Activated CD8-positive, alpha-beta T cell treated with anti-CD3 and anti-CD28 coated beads, Interleukin-2, amount 10 ng/mL, durations not matched to agents 7 days and 5 days (primary cell): ENCODE measurements at regions not wholly inside any gene's neighbourhood (a gene's known extent, or its start where the extent isn't known, plus 50 kb on each side); places are given as distances from the start of the nearest gene placed in this dataset.

Source experiments
- ATAC-seq: fragments of 150-1000 bp; cut with Tn5 transposase; one replicate; pipeline ENCODE4 v1.10.0; 2021; ENCODE audit warnings: moderate library complexity
- CTCF ChIA-PET: fragments of 350-600 bp; sonication (Branson Sonifier 250); formaldehyde crosslinking; loops from one replicate; lab custom pipeline; 2021; ENCODE audit warnings: antibody characterized with exemption; lab: Charles Lee
- POLR2A ChIA-PET: fragments of 350-600 bp; sonication (Branson Sonifier 250); formaldehyde crosslinking; loops from one replicate; lab custom pipeline; 2021; ENCODE audit warnings: antibody characterized with exemption; lab: Charles Lee
- DNase-seq: peaks from one replicate; pipeline ENCODE4 v3.0.0-alpha.2; 2020
- H3K27ac Mint-ChIP-seq: one replicate; pipeline ENCODE4 v1.8.0; 2021; ENCODE audit warnings: mild to moderate bottlenecking, mixed read lengths
- H3K27me3 Mint-ChIP-seq: one replicate; pipeline ENCODE4 v1.8.0; 2021; ENCODE audit warnings: low read depth, mixed read lengths
- H3K36me3 Mint-ChIP-seq: one replicate; pipeline ENCODE4 v1.8.0; 2021; ENCODE audit warnings: low read depth, mixed read lengths
- H3K4me1 Mint-ChIP-seq: one replicate; pipeline ENCODE4 v1.8.0; 2021; ENCODE audit warnings: low read depth, mixed read lengths
- H3K4me3 Mint-ChIP-seq: one replicate; pipeline ENCODE4 v1.8.0; 2021; ENCODE audit warnings: mild to moderate bottlenecking, mixed read lengths
- H3K9me3 Mint-ChIP-seq: one replicate; pipeline ENCODE4 v1.8.0; 2022; ENCODE audit warnings: mixed read lengths; ENCODE audit not compliant: insufficient read depth

DNA sequence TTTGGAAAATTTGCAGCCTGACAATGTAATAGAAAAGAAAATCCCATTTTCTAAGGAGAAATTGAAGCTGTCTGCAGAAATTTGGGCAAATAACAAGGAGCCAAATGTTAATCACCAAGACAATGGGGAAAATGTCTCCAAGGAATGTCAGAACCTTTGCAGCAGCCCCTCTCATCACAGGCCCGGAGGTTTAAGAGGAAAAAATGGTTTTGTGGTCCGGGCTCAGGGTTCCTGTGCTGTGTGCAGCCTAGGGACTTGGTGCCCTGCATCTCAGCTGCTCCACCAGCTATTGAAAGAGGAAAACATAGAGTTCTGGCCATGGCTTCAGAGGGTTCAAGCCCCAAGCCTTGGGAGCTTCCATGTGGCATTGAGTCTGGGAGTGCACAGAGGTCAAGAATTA is 298.9 kb downstream of the ATXN7L3B start:
- DNase-seq (no peak), ATAC-seq (no peak)
- ChIA-PET CTCF (no interaction called here), POLR2A (no interaction called here)
- H3K36me3 Mint-ChIP-seq, result no peaks in the 10 kb centered on the region
- H3K27ac Mint-ChIP-seq, result no peak overlapping the region
- H3K4me3 Mint-ChIP-seq, result no peak overlapping the region
- no peaks in the 10 kb centered on the region for H3K9me3 Mint-ChIP-seq
- H3K27me3 Mint-ChIP-seq, result no peaks in the 10 kb centered on the region
- H3K4me1 Mint-ChIP-seq, result no peaks in the 10 kb centered on the region

DNA sequence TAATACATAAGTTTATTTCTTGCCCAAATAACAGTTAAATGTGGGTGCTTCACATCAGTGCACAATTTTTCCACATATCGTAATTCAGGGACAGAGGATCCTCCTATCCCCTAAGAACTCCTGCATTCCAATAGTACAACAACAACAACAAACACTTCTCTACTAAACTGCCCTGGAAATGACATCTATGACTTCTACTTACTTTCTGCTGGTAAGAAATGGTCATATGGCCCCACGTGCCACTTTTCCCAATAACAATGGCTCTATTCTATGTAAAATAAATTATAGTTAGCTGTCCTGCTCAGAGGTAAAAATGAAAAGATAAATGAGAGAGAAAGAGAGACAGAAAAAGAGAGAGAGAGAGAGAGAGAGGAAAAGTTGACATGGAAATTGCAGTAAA is 308.5 kb downstream of the ATXN7L3B start:
- Mint-ChIP-seq H3K36me3 (no peaks in the 10 kb centered on the region), H3K4me3 (no peak overlapping the region), H3K9me3 (no peaks in the 10 kb centered on the region), H3K27me3 (no peaks in the 10 kb centered on the region), H3K27ac (no peak overlapping the region), H3K4me1 (no peaks in the 10 kb centered on the region)
- ChIA-PET CTCF (no interaction called here), POLR2A (no interaction called here)
- no peak for ATAC-seq
- DNase-seq, result no peak

DNA sequence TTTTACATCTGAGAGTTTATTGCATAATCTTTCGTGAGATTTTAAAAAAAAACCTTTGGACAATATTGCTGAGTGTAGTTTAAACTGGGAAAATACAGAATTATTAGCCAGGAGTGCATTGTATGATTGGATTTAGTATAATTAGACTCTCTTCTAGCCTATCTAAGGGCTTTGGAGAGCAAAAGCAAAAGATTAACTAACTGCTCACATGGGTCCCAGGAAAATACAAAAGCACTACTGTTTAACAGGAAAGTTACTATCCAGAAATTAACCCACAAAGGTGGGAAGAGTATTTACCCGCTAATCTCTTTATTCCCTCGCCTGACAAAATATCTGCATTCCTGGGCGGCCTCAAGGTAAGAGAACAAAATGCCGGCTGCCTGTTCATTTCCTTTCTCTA is 309.5 kb downstream of the ATXN7L3B start:
- ATAC-seq (no peak), DNase-seq (no peak)
- POLR2A ChIA-PET, result no interaction called here
- Mint-ChIP-seq H3K27ac (no peak overlapping the region), H3K4me1 (no peaks in the 10 kb centered on the region), H3K9me3 (no peaks in the 10 kb centered on the region), H3K27me3 (no peaks in the 10 kb centered on the region), H3K36me3 (no peaks in the 10 kb centered on the region), H3K4me3 (no peak overlapping the region)
- CTCF ChIA-PET, result no interaction called here

DNA sequence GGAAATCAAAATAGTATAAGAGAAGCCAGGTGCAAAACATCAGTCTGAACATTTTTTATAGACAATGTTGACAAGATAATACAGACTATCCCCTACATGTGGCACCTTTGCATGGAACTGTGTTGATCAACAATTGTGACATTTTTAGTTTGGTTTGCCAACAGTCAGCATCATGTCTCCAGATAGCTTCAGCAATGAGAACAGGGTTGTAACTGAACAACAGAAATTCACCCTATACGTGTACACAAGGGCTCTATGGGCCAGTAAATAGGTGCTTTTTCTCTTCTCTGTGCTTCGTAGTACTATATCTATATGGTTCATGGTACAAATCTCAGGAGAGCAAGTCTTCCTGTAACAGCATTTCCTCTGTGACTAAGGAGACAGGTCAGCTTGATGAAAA is 310.4 kb downstream of the ATXN7L3B start:
- DNase-seq (no peak), ATAC-seq (no peak)
- Mint-ChIP-seq H3K4me3 (no peak overlapping the region), H3K36me3 (no peaks in the 10 kb centered on the region), H3K27me3 (no peaks in the 10 kb centered on the region), H3K9me3 (no peaks in the 10 kb centered on the region), H3K4me1 (no peaks in the 10 kb centered on the region), H3K27ac (no peak overlapping the region)
- ChIA-PET POLR2A (no interaction called here), CTCF (no interaction called here)

GRCh38 chr12:74849801-74850200 is 312.2 kb downstream of the ATXN7L3B start:
- no peaks in the 10 kb centered on the region for H3K9me3 Mint-ChIP-seq
- CTCF ChIA-PET, result interaction anchor here (0.6 kb wide), 1 partner anchor 26 kb away, joined by 3 read pairs; no protein-coding TSS in a partner anchor

DNA sequence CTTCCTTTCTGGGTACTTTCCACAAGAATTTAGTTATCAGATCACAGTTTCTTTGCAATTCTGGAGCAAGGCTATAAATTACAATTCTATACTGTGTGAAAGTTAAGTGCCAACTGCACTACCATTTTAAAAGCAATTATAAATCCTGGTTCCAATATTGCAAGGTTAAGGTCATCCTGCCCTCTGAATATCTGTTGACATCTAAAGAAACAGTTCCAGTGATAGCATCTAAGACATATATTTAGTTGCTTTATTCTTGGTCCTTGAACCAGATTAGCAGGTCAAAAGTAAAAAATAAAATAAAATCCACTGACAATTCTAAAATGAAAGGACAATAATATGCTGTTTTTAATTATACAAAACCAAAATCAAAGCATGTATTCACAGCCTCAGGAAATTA is 334.2 kb downstream of the ATXN7L3B start:
- DNase-seq (no peak), ATAC-seq (no peak)
- POLR2A ChIA-PET, result no interaction called here
- no peaks in the 10 kb centered on the region for H3K27me3 Mint-ChIP-seq
- CTCF ChIA-PET, result no interaction called here
- no peak overlapping the region for H3K27ac Mint-ChIP-seq
- no peaks in the 10 kb centered on the region for H3K36me3 Mint-ChIP-seq
- no peaks in the 10 kb centered on the region for H3K4me1 Mint-ChIP-seq
- peaks cover 6% of the 10 kb centered on the region for H3K9me3 Mint-ChIP-seq
- H3K4me3 Mint-ChIP-seq, result no peak overlapping the region

More at GRCh38 chr12:74849801-74850200, 312.2 kb downstream of the ATXN7L3B start:
- Mint-ChIP-seq H3K36me3 (no peaks in the 10 kb centered on the region), H3K4me1 (no peaks in the 10 kb centered on the region), H3K27ac (no peak overlapping the region), H3K27me3 (no peaks in the 10 kb centered on the region), H3K4me3 (no peak overlapping the region)
- POLR2A ChIA-PET, result no interaction called here
- ATAC-seq (no peak), DNase-seq (no peak)

DNA sequence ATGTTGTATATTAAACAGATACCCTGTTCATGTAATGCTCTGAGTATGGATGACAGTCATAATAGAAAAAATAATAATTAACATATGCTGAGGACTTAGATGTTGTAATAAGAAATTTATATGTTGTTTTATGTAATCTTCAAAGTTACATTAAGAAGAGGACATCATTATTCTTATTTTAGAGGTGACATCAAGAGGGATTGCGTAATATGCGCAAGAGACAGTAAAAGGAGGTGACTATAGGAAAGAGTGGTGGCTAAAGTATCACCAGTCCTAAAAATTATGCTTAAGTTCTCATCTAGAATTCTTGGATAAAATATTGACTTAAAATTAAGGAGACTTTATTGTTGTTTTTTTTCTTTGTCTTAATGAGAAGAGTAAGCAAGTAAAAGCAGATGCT is 323.9 kb downstream of the KCNC2 start:
- H3K36me3 Mint-ChIP-seq, result no peaks in the 10 kb centered on the region
- no peaks in the 10 kb centered on the region for H3K27me3 Mint-ChIP-seq
- H3K9me3 Mint-ChIP-seq, result peaks cover 3% of the 10 kb centered on the region
- no peak for DNase-seq
- ATAC-seq, result no peak
- ChIA-PET CTCF (no interaction called here), POLR2A (no interaction called here)
- H3K4me3 Mint-ChIP-seq, result no peak overlapping the region
- no peak overlapping the region for H3K27ac Mint-ChIP-seq
- H3K4me1 Mint-ChIP-seq, result no peaks in the 10 kb centered on the region

DNA sequence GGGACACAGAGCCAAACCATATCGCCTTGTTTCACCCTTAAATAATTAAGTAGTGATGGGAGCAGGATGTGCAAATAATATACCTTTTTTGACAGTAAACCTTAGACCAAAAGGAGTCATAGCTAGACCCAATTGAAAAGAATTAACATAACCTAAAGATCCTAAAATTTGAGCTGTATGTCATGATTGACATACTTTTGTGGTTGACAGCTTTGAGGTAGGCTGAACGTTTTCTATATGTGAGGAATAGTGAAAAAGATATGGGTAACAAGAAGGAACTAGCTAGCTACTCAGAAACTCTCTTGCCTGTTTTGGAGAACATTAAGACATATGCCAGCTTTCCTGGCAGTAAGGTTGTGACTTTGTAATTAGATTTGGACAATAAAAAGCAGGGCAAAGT is 320.6 kb downstream of the KCNC2 start:
- CTCF ChIA-PET, result interaction anchor here (0.7 kb wide), 1 partner anchor 42 kb away, joined by 3 read pairs; no protein-coding TSS in a partner anchor
- POLR2A ChIA-PET, result no interaction called here
- Mint-ChIP-seq H3K27me3 (no peaks in the 10 kb centered on the region), H3K9me3 (peaks cover 3% of the 10 kb centered on the region), H3K36me3 (no peaks in the 10 kb centered on the region), H3K4me3 (no peak overlapping the region), H3K4me1 (peaks cover 5% of the 10 kb centered on the region), H3K27ac (no peak overlapping the region)
- ATAC-seq (no peak), DNase-seq (no peak)

GRCh38 chr12:74889563-74890236 is 319.9 kb downstream of the KCNC2 start:
- CTCF ChIA-PET, result interaction anchor here (0.7 kb wide), 1 partner anchor 41 kb away, joined by 3 read pairs; no protein-coding TSS in a partner anchor
- H3K4me3 Mint-ChIP-seq, result no peak overlapping the region
- ATAC-seq (peak; percentile 27), DNase-seq (no peak)
- peaks cover 5% of the 10 kb centered on the region for H3K4me1 Mint-ChIP-seq
- H3K36me3 Mint-ChIP-seq, result no peaks in the 10 kb centered on the region
- no peak overlapping the region for H3K27ac Mint-ChIP-seq
- POLR2A ChIA-PET, result no interaction called here
- no peaks in the 10 kb centered on the region for H3K27me3 Mint-ChIP-seq
- peaks cover 3% of the 10 kb centered on the region for H3K9me3 Mint-ChIP-seq

DNA sequence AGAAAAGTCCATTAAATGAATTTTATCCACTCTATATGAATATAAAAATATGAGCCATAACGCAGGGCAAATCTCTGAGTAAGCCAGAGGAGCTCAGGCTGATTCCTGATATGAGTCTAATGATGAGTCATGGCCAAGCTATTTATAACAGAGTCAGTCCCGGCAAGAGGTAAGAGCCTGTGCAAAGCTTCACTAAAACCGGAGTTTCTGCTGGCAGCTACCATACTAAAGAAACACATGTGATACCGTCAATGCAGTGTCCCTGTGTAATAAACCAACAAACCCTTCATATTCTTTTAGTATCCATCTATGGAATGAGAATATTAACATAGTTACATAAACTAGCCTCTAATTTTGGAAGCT is 319.4 kb downstream of the KCNC2 start:
- peaks cover 3% of the 10 kb centered on the region for H3K9me3 Mint-ChIP-seq
- H3K4me1 Mint-ChIP-seq, result peaks cover 5% of the 10 kb centered on the region
- peak; percentile 55 for ATAC-seq
- no peak overlapping the region for H3K4me3 Mint-ChIP-seq
- no peaks in the 10 kb centered on the region for H3K27me3 Mint-ChIP-seq
- H3K36me3 Mint-ChIP-seq, result no peaks in the 10 kb centered on the region
- DNase-seq, result no peak
- CTCF ChIA-PET, result no interaction called here
- no peak overlapping the region for H3K27ac Mint-ChIP-seq
- POLR2A ChIA-PET, result no interaction called here

GRCh38 chr12:74891083-74891668 is 318.5 kb downstream of the KCNC2 start:
- no peak for ATAC-seq
- CTCF ChIA-PET, result no interaction called here
- no peaks in the 10 kb centered on the region for H3K27me3 Mint-ChIP-seq
- no peak overlapping the region for H3K4me3 Mint-ChIP-seq
- peaks cover 5% of the 10 kb centered on the region for H3K4me1 Mint-ChIP-seq
- POLR2A ChIA-PET, result no interaction called here
- H3K9me3 Mint-ChIP-seq, result peaks cover 3% of the 10 kb centered on the region
- H3K27ac Mint-ChIP-seq, result no peak overlapping the region
- no peak for DNase-seq
- no peaks in the 10 kb centered on the region for H3K36me3 Mint-ChIP-seq

DNA sequence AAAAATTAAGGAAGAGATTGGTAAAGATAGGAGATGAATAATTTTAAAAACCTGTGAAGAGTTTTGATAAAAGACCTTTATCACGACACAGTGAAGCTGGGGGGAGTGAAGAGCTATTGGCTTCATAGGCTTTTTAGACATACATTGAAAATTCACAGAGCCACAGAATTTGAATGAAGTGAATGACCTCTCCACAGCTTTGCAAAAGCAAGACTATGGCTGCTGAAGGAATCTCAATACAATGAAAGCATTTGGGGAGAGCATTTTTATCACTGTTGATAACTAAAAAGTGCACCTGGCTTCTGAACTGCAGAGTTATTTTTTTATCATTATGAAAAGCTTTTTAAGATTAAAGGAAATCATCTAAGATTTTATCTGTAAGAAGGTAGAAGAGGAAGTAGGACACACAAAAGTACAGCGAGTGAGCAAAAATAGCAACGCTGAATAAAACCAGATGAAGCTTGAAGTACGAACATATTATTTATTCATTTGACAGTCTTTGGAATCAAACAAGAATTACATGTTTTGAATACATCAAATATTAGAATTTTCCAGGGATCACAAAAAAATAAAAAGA is 317.5 kb downstream of the KCNC2 start:
- no peak overlapping the region for H3K4me3 Mint-ChIP-seq
- ATAC-seq (no peak), DNase-seq (no peak)
- H3K36me3 Mint-ChIP-seq, result no peaks in the 10 kb centered on the region
- no peaks in the 10 kb centered on the region for H3K27me3 Mint-ChIP-seq
- ChIA-PET CTCF (interaction anchor here (1.2 kb wide), 1 partner anchor 8 kb away, joined by 3 read pairs; no protein-coding TSS in a partner anchor), POLR2A (no interaction called here)
- H3K4me1 Mint-ChIP-seq, result peaks cover 5% of the 10 kb centered on the region
- H3K27ac Mint-ChIP-seq, result no peak overlapping the region
- peaks cover 3% of the 10 kb centered on the region for H3K9me3 Mint-ChIP-seq
